ENCODE measurements at regions not wholly inside any gene's neighbourhood (a gene's known extent, or its start where the extent isn't known, plus 50 kb on each side); places are given as distances from the start of the nearest gene placed in this dataset.

GRCh38 chr2:167508709-167509108, 620.4 kb downstream of the XIRP2 start:
- no peak for TF ChIP-seq CTCF (IDR thresholded peaks at IDR 0.05)
- ATAC-seq (no peak), DNase-seq (no peak)
- Histone ChIP-seq H3K4me1 (ENCODE audit: low read depth) (no peaks in the 10 kb centered on the region), H3K9me3 (no peaks in the 10 kb centered on the region), H3K36me3 (ENCODE audit: low read depth) (no peaks in the 10 kb centered on the region), H3K4me3 (no peak overlapping the region)
- intact Hi-C loops (cut with DNase I, micrococcal nuclease) = no loop called here

- no peak overlapping the region for H3K4me3 ChIP-seq
- no peak for TF ChIP-seq CTCF (IDR thresholded peaks at IDR 0.05)
- ATAC-seq = no peak
- no peaks in the 10 kb centered on the region for H3K9me3 ChIP-seq
- intact Hi-C loops (cut with DNase I, micrococcal nuclease) = no loop called here
- H3K4me1 ChIP-seq (ENCODE audit: low read depth) = no peaks in the 10 kb centered on the region
- no peaks in the 10 kb centered on the region for H3K36me3 ChIP-seq (ENCODE audit: low read depth)
- no peak for DNase-seq
Measured at GRCh38 chr2:167506395-167506794, 618.1 kb downstream of the XIRP2 start.

- Histone ChIP-seq H3K4me3 (no peak overlapping the region), H3K4me1 (ENCODE audit: low read depth) (no peaks in the 10 kb centered on the region), H3K36me3 (ENCODE audit: low read depth) (no peaks in the 10 kb centered on the region), H3K9me3 (no peaks in the 10 kb centered on the region)
- TF ChIP-seq CTCF (IDR thresholded peaks at IDR 0.05) = no peak
- intact Hi-C loops (cut with DNase I, micrococcal nuclease) = no loop called here
- ATAC-seq = no peak
- DNase-seq = no peak
Measured at GRCh38 chr2:167504695-167505094, 616.4 kb downstream of the XIRP2 start.

- no peak for DNase-seq
- intact Hi-C loops (cut with DNase I, micrococcal nuclease) = no loop called here
- no peak overlapping the region for H3K4me3 ChIP-seq
- no peaks in the 10 kb centered on the region for H3K9me3 ChIP-seq
- TF ChIP-seq CTCF (IDR thresholded peaks at IDR 0.05) = no peak
- no peaks in the 10 kb centered on the region for H3K36me3 ChIP-seq (ENCODE audit: low read depth)
- no peak for ATAC-seq
- no peaks in the 10 kb centered on the region for H3K4me1 ChIP-seq (ENCODE audit: low read depth)
Measured at GRCh38 chr2:167504061-167504460, 615.8 kb downstream of the XIRP2 start.

GRCh38 chr2:167501618-167502017, 613.3 kb downstream of the XIRP2 start:
- no peak for TF ChIP-seq CTCF (IDR thresholded peaks at IDR 0.05)
- no peak overlapping the region for H3K4me3 ChIP-seq
- H3K36me3 ChIP-seq (ENCODE audit: low read depth) = no peaks in the 10 kb centered on the region
- no peak for ATAC-seq
- intact Hi-C loops (cut with DNase I, micrococcal nuclease) = no loop called here
- H3K4me1 ChIP-seq (ENCODE audit: low read depth) = no peaks in the 10 kb centered on the region
- H3K9me3 ChIP-seq = no peaks in the 10 kb centered on the region
- no peak for DNase-seq

- no peak for DNase-seq
Measured at GRCh38 chr2:167493862-167494261, 605.6 kb downstream of the XIRP2 start.

More at GRCh38 chr2:167493862-167494261, 605.6 kb downstream of the XIRP2 start:
- Histone ChIP-seq H3K9me3 (no peaks in the 10 kb centered on the region), H3K4me3 (no peak overlapping the region), H3K36me3 (ENCODE audit: low read depth) (no peaks in the 10 kb centered on the region), H3K4me1 (ENCODE audit: low read depth) (no peaks in the 10 kb centered on the region)
- intact Hi-C loops (cut with DNase I, micrococcal nuclease) = no loop called here
- no peak for TF ChIP-seq CTCF (IDR thresholded peaks at IDR 0.05)
- no peak for ATAC-seq

All from mucosa of descending colon (tissue), 3 donors.